Renal cortical epithelial cell (primary cell): ENCODE measurements at regions not wholly inside any gene's neighbourhood (a gene's known extent, or its start where the extent isn't known, plus 50 kb on each side); places are given as distances from the start of the nearest gene placed in this dataset.
A peak's percentile ranks its signal among the peaks of the same experiment; 100 is the strongest.
"Not testable (repeated sequence)": the region's sequence is repeated elsewhere in the genome, so short reads cannot be mapped to it uniquely, and the experiment has no call there.

ENCODE experiments used
- DNase-seq: peaks from one replicate; pipeline ENCODE4 v3.0.0-alpha.2; 2011; ENCODE audit warnings: low read depth

GRCh38 chr12:78338054-78338785 lies 507.5 kb downstream of the NAV3 start:
- no peak for DNase-seq

- DNase-seq, result no peak
Measured at GRCh38 chr12:78340406-78340805, 509.7 kb downstream of the NAV3 start.

GRCh38 chr12:78343657-78344056 lies 513.0 kb downstream of the NAV3 start:
- DNase-seq, result no peak

GRCh38 chr12:78359520-78359919 lies 505.1 kb upstream of the SYT1 start:
- no peak for DNase-seq

- DNase-seq, result no peak
Measured at GRCh38 chr12:78361683-78362082, 502.9 kb upstream of the SYT1 start.

GRCh38 chr12:78371284-78371683 lies 493.3 kb upstream of the SYT1 start:
- no peak for DNase-seq

- no peak for DNase-seq
Measured at GRCh38 chr12:78375461-78375860, 489.1 kb upstream of the SYT1 start.

GRCh38 chr12:78376257-78376656 lies 488.3 kb upstream of the SYT1 start:
- no peak for DNase-seq

GRCh38 chr12:78379065-78379464 lies 485.5 kb upstream of the SYT1 start:
- not testable (repeated sequence) for DNase-seq

GRCh38 chr12:78383414-78383813 lies 481.2 kb upstream of the SYT1 start:
- DNase-seq, result no peak

GRCh38 chr12:78384541-78384940 lies 480.0 kb upstream of the SYT1 start:
- no peak for DNase-seq

GRCh38 chr12:78385541-78385940 lies 479.0 kb upstream of the SYT1 start:
- peak; percentile 47 for DNase-seq

GRCh38 chr12:78386871-78387270 lies 477.7 kb upstream of the SYT1 start:
- DNase-seq, result no peak

- no peak for DNase-seq
Measured at GRCh38 chr12:78387721-78388120, 476.9 kb upstream of the SYT1 start.

- DNase-seq, result no peak
Measured at GRCh38 chr12:78388461-78388860, 476.1 kb upstream of the SYT1 start.

- DNase-seq, result peak; percentile 83
Measured at GRCh38 chr12:78390920-78391319, 473.7 kb upstream of the SYT1 start.

GRCh38 chr12:78392918-78393317 lies 471.7 kb upstream of the SYT1 start:
- peak; percentile 38 for DNase-seq

GRCh38 chr12:78395961-78396360 lies 468.6 kb upstream of the SYT1 start:
- no peak for DNase-seq

- DNase-seq, result no peak
Measured at GRCh38 chr12:78396538-78396937, 468.0 kb upstream of the SYT1 start.

GRCh38 chr12:78398750-78399149 lies 465.8 kb upstream of the SYT1 start:
- no peak for DNase-seq

GRCh38 chr12:78402366-78403134 lies 462.0 kb upstream of the SYT1 start:
- peak; percentile 8 for DNase-seq

GRCh38 chr12:78403136-78403535 lies 461.4 kb upstream of the SYT1 start:
- DNase-seq, result peak; percentile 90

GRCh38 chr12:78403681-78404080 lies 460.9 kb upstream of the SYT1 start:
- DNase-seq, result peak; percentile 70
